ENCODE measurements at regions not wholly inside any gene's neighbourhood (a gene's known extent, or its start where the extent isn't known, plus 50 kb on each side); places are given as distances from the start of the nearest gene placed in this dataset.

DNA sequence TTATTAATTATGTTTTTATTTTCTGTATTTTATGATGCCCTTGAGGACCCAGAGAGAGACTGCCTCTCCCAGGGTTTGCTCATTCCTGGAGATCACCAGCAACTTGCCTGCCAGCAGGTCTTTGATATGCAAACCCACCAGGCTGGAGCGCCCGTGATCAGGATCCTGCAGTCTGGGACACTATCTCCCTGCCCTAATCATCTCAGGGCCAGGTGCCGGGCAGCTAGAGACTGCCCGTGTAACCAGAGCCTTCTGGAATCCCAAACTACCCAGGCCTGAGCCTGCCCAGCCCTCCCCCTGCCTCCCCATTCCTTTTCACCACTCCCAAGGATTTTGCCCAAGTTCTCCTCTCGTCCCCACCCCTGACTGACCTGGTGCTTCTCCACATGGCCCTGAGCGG is 52.2 kb upstream of the B3GAT1 start:
- no peak overlapping the region for H2AFZ ChIP-seq (ENCODE audit: low read depth, low read length)
- no peak overlapping the region for H3K9ac ChIP-seq (ENCODE audit: low read length)
- H4K20me1 ChIP-seq (ENCODE audit: insufficient read depth, low read length), result no peaks in the 10 kb centered on the region
- TF ChIP-seq, protein P1, sequence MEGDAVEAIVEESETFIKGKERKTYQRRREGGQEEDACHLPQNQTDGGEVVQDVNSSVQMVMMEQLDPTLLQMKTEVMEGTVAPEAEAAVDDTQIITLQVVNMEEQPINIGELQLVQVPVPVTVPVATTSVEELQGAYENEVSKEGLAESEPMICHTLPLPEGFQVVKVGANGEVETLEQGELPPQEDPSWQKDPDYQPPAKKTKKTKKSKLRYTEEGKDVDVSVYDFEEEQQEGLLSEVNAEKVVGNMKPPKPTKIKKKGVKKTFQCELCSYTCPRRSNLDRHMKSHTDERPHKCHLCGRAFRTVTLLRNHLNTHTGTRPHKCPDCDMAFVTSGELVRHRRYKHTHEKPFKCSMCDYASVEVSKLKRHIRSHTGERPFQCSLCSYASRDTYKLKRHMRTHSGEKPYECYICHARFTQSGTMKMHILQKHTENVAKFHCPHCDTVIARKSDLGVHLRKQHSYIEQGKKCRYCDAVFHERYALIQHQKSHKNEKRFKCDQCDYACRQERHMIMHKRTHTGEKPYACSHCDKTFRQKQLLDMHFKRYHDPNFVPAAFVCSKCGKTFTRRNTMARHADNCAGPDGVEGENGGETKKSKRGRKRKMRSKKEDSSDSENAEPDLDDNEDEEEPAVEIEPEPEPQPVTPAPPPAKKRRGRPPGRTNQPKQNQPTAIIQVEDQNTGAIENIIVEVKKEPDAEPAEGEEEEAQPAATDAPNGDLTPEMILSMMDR (IDR thresholded peaks at IDR 0.05; ENCODE audit: low read depth, low read length), result no peak
- no peak for TF ChIP-seq EZH2phosphoT487 (IDR thresholded peaks at IDR 0.05; ENCODE audit: low read depth)
- no peak overlapping the region for H3K27ac ChIP-seq (ENCODE audit: low read length)
- no peaks in the 10 kb centered on the region for H3K27me3 ChIP-seq (ENCODE audit: low read depth, low read length)
- H3K9me3 ChIP-seq (ENCODE audit: insufficient read depth, low read length), result no peaks in the 10 kb centered on the region
- H3K4me2 ChIP-seq (ENCODE audit: low read length), result no peak overlapping the region
- H3K4me3 ChIP-seq (ENCODE audit: low read length), result no peak overlapping the region
- H3K36me3 ChIP-seq (replicated peaks; ENCODE audit: low read depth, low read length), result no peaks in the 10 kb centered on the region
- H3K4me1 ChIP-seq (ENCODE audit: low read length), result no peaks in the 10 kb centered on the region
- no peaks in the 10 kb centered on the region for H3K79me2 ChIP-seq (ENCODE audit: low read length)

- Histone ChIP-seq H3K36me3 (replicated peaks; ENCODE audit: low read depth, low read length) (no peaks in the 10 kb centered on the region), H3K79me2 (ENCODE audit: low read length) (no peaks in the 10 kb centered on the region), H3K4me3 (ENCODE audit: low read length) (no peak overlapping the region), H3K27ac (ENCODE audit: low read length) (no peak overlapping the region), H3K27me3 (ENCODE audit: low read depth, low read length) (no peaks in the 10 kb centered on the region), H3K9me3 (ENCODE audit: insufficient read depth, low read length) (no peaks in the 10 kb centered on the region), H3K4me1 (ENCODE audit: low read length) (no peaks in the 10 kb centered on the region), H4K20me1 (ENCODE audit: insufficient read depth, low read length) (no peaks in the 10 kb centered on the region), H2AFZ (ENCODE audit: low read depth, low read length) (no peak overlapping the region), H3K9ac (ENCODE audit: low read length) (no peak overlapping the region), H3K4me2 (ENCODE audit: low read length) (no peak overlapping the region)
- TF ChIP-seq, protein P1 (IDR thresholded peaks at IDR 0.05; ENCODE audit: low read depth, low read length), result no peak
- no peak for TF ChIP-seq EZH2phosphoT487 (IDR thresholded peaks at IDR 0.05; ENCODE audit: low read depth)
Measured at GRCh38 chr11:134463716-134464115, 51.7 kb upstream of the B3GAT1 start.
